Liver (tissue), 3 donors: ENCODE measurements at regions not wholly inside any gene's neighbourhood (a gene's known extent, or its start where the extent isn't known, plus 50 kb on each side); places are given as distances from the start of the nearest gene placed in this dataset.

Source experiments
- HNF4G ChIP-seq: IDR thresholded peaks from 2 replicates; pipeline ENCODE4 v1.6.1; 2016; ENCODE audit warnings: antibody characterized with exemption
- RAD21 ChIP-seq, 2 donors: IDR thresholded peaks; 2 replicates each; pipeline ENCODE4 v1.6.1; 2016; ENCODE audit warnings: antibody characterized with exemption in 2 of 2, mild to moderate bottlenecking in 2 of 2
- SP1 ChIP-seq: IDR thresholded peaks from 2 replicates; pipeline ENCODE4 v1.6.1; 2018; ENCODE audit warnings: antibody characterized with exemption, mild to moderate bottlenecking
- TAF1 ChIP-seq: conservative IDR thresholded peaks from 2 replicates; pipeline ENCODE4 v1.6.1; 2016; ENCODE audit warnings: antibody characterized with exemption, mild to moderate bottlenecking
- TF ChIP-seq, protein P1 (sequence below): fragments of 150-350 bp; IDR thresholded peaks from 2 replicates; pipeline ENCODE4 v1.5.1; 2017; ENCODE audit warnings: improper control_type of control experiment, low read depth, low read length; ENCODE audit not compliant: missing input control
- TF ChIP-seq, protein P2 (sequence below): IDR thresholded peaks from 2 replicates; pipeline ENCODE4 v1.6.1; 2016; ENCODE audit warnings: antibody characterized with exemption, mild to moderate bottlenecking
- donor health status: healthy.
- donor health status: healthy.

DNA sequence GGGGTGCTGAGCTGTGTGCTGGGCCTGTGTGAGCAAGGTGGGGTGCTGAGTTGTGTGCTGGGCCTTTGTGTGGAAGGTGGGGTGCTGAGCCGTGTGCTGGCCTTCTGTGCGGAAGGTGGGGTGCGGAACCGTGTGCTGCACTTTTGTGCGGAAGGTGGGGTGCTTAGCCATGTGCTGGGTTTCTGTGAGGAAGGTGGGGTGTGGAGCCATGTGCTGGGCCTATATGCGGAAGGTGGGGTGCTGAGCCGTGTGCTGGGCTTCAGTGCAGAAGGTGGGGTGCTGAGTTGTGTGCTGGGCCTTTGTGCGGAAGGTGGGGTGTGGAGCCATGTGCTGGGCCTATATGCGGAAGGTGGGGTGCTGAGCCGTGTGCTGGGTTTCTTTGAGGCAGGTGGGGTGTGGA lies 555.4 kb upstream of the EEF2KMT start:
- TF ChIP-seq SP1 (no peak), TAF1 (no peak), RAD21 (IDR thresholded peaks at IDR 0.05) (no peak), HNF4G (no peak)
- TF ChIP-seq, protein P1, sequence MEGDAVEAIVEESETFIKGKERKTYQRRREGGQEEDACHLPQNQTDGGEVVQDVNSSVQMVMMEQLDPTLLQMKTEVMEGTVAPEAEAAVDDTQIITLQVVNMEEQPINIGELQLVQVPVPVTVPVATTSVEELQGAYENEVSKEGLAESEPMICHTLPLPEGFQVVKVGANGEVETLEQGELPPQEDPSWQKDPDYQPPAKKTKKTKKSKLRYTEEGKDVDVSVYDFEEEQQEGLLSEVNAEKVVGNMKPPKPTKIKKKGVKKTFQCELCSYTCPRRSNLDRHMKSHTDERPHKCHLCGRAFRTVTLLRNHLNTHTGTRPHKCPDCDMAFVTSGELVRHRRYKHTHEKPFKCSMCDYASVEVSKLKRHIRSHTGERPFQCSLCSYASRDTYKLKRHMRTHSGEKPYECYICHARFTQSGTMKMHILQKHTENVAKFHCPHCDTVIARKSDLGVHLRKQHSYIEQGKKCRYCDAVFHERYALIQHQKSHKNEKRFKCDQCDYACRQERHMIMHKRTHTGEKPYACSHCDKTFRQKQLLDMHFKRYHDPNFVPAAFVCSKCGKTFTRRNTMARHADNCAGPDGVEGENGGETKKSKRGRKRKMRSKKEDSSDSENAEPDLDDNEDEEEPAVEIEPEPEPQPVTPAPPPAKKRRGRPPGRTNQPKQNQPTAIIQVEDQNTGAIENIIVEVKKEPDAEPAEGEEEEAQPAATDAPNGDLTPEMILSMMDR: no peak
- TF ChIP-seq, protein P2, sequence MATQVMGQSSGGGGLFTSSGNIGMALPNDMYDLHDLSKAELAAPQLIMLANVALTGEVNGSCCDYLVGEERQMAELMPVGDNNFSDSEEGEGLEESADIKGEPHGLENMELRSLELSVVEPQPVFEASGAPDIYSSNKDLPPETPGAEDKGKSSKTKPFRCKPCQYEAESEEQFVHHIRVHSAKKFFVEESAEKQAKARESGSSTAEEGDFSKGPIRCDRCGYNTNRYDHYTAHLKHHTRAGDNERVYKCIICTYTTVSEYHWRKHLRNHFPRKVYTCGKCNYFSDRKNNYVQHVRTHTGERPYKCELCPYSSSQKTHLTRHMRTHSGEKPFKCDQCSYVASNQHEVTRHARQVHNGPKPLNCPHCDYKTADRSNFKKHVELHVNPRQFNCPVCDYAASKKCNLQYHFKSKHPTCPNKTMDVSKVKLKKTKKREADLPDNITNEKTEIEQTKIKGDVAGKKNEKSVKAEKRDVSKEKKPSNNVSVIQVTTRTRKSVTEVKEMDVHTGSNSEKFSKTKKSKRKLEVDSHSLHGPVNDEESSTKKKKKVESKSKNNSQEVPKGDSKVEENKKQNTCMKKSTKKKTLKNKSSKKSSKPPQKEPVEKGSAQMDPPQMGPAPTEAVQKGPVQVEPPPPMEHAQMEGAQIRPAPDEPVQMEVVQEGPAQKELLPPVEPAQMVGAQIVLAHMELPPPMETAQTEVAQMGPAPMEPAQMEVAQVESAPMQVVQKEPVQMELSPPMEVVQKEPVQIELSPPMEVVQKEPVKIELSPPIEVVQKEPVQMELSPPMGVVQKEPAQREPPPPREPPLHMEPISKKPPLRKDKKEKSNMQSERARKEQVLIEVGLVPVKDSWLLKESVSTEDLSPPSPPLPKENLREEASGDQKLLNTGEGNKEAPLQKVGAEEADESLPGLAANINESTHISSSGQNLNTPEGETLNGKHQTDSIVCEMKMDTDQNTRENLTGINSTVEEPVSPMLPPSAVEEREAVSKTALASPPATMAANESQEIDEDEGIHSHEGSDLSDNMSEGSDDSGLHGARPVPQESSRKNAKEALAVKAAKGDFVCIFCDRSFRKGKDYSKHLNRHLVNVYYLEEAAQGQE: no peak
